MM.1S (cell line): ENCODE measurements at regions not wholly inside any gene's neighbourhood (a gene's known extent, or its start where the extent isn't known, plus 50 kb on each side); places are given as distances from the start of the nearest gene placed in this dataset.

Experiments
- DNase-seq: peaks from one replicate; pipeline ENCODE4 v3.0.0-alpha.2; 2015
- H2AFZ ChIP-seq: fragments of 300-600 bp; sonication (generic); 2 replicates; pipeline ENCODE4 v1.6.0; 2016; ENCODE audit warnings: antibody characterized with exemption, low read length
- H3F3A ChIP-seq: fragments of 300-600 bp; sonication (generic); 2 replicates; pipeline ENCODE4 v1.6.1; 2016; ENCODE audit warnings: mild to moderate bottlenecking, antibody characterized with exemption, low read length, moderate library complexity, mixed read lengths; ENCODE audit not compliant: insufficient read depth
- H3K27ac ChIP-seq: fragments of 300-600 bp; sonication (generic); 2 replicates; pipeline ENCODE4 v1.5.1; 2016; ENCODE audit warnings: mild to moderate bottlenecking, low read length
- H3K27me3 ChIP-seq: fragments of 300-600 bp; sonication (generic); replicated peaks from 2 replicates; pipeline ENCODE4 v1.6.0; 2016; ENCODE audit warnings: low read length; ENCODE audit not compliant: insufficient read depth
- H3K36me3 ChIP-seq: fragments of 300-600 bp; sonication (generic); replicated peaks from 2 replicates; pipeline ENCODE4 v1.6.1; 2016; ENCODE audit warnings: mild to moderate bottlenecking, low read length, mixed read lengths; ENCODE audit not compliant: insufficient read depth
- H3K4me1 ChIP-seq: fragments of 300-600 bp; sonication (generic); 2 replicates; pipeline ENCODE4 v1.6.1; 2016; ENCODE audit warnings: low read length, mixed read lengths
- H3K4me2 ChIP-seq: fragments of 300-600 bp; sonication (generic); 2 replicates; pipeline ENCODE4 v1.6.0; 2016; ENCODE audit warnings: low read depth, low read length
- H3K4me3 ChIP-seq: fragments of 300-600 bp; sonication (generic); 2 replicates; pipeline ENCODE4 v1.5.1; 2016; ENCODE audit warnings: low read length, mixed read lengths
- H3K79me2 ChIP-seq: fragments of 300-600 bp; sonication (generic); 2 replicates; pipeline ENCODE4 v1.6.1; 2016; ENCODE audit warnings: mixed run types, low read length, mixed read lengths
- H3K9ac ChIP-seq: fragments of 300-600 bp; sonication (generic); 2 replicates; pipeline ENCODE4 v1.6.1; 2016; ENCODE audit warnings: low read length, mixed read lengths
- H3K9me2 ChIP-seq: fragments of 300-600 bp; sonication (generic); replicated peaks from 2 replicates; pipeline ENCODE4 v1.6.1; 2016; ENCODE audit warnings: mild to moderate bottlenecking, low read length, mixed read lengths; ENCODE audit not compliant: insufficient read depth
- H3K9me3 ChIP-seq: fragments of 300-600 bp; sonication (generic); replicated peaks from 2 replicates; pipeline ENCODE4 v1.6.1; 2016; ENCODE audit warnings: mild to moderate bottlenecking, low read length, mixed read lengths; ENCODE audit not compliant: insufficient read depth
- H4K20me1 ChIP-seq: fragments of 300-600 bp; sonication (generic); 2 replicates; pipeline ENCODE4 v1.6.1; 2016; ENCODE audit warnings: mild to moderate bottlenecking, low read length, moderate library complexity, mixed read lengths; ENCODE audit not compliant: insufficient read depth
- CTCF ChIP-seq: fragments of 300-600 bp; sonication (generic); IDR thresholded peaks from 2 replicates; pipeline ENCODE4 v1.5.1; 2016; ENCODE audit warnings: antibody characterized with exemption, low read length, mixed read lengths
- EZH2 ChIP-seq: fragments of 300-600 bp; sonication (generic); optimal IDR thresholded peaks from 2 replicates; pipeline ENCODE3; 2017; ENCODE audit warnings: low read depth, mild to moderate bottlenecking, antibody characterized with exemption, low read length, mixed read lengths
- EZH2phosphoT487 ChIP-seq: fragments of 300-600 bp; sonication (generic); IDR thresholded peaks from 2 replicates; pipeline ENCODE4 v1.6.1; 2018; ENCODE audit warnings: antibody characterized with exemption, low read length

GRCh38 chr6:117191009-117191408, 74.3 kb upstream of the VGLL2 start:
- no peak for DNase-seq
- Histone ChIP-seq H4K20me1 (no peaks in the 10 kb centered on the region), H3K9me2 (no peaks in the 10 kb centered on the region), H3K9ac (no peak overlapping the region), H3F3A (no peaks in the 10 kb centered on the region), H3K27ac (no peak overlapping the region), H2AFZ (no peak overlapping the region), H3K4me1 (no peaks in the 10 kb centered on the region), H3K27me3 (no peaks in the 10 kb centered on the region), H3K4me2 (no peak overlapping the region), H3K9me3 (no peaks in the 10 kb centered on the region), H3K4me3 (no peak overlapping the region), H3K36me3 (no peaks in the 10 kb centered on the region), H3K79me2 (no peaks in the 10 kb centered on the region)
- TF ChIP-seq EZH2phosphoT487 (no peak), EZH2 (no peak), CTCF (no peak)

- H3K9me3 ChIP-seq = no peaks in the 10 kb centered on the region
- no peaks in the 10 kb centered on the region for H3K36me3 ChIP-seq
- H4K20me1 ChIP-seq = no peaks in the 10 kb centered on the region
- no peaks in the 10 kb centered on the region for H3K4me1 ChIP-seq
- H3K9me2 ChIP-seq = no peaks in the 10 kb centered on the region
- H3K27me3 ChIP-seq = no peaks in the 10 kb centered on the region
- no peak for DNase-seq
- TF ChIP-seq CTCF = no peak
- no peak for TF ChIP-seq EZH2phosphoT487
- TF ChIP-seq EZH2 = no peak
- no peaks in the 10 kb centered on the region for H3F3A ChIP-seq
- no peaks in the 10 kb centered on the region for H3K79me2 ChIP-seq
- H3K4me3 ChIP-seq = no peak overlapping the region
- H3K27ac ChIP-seq = no peak overlapping the region
- H2AFZ ChIP-seq = no peak overlapping the region
- H3K9ac ChIP-seq = no peak overlapping the region
- no peak overlapping the region for H3K4me2 ChIP-seq
Measured at GRCh38 chr6:117191448-117191847, 73.9 kb upstream of the VGLL2 start.

GRCh38 chr6:117194271-117194670, 71.1 kb upstream of the VGLL2 start:
- no peak for TF ChIP-seq CTCF
- Histone ChIP-seq H3K27ac (no peak overlapping the region), H3K4me2 (no peak overlapping the region), H3K9me2 (no peaks in the 10 kb centered on the region), H3F3A (no peaks in the 10 kb centered on the region), H3K9ac (no peak overlapping the region), H3K4me3 (no peak overlapping the region), H3K4me1 (no peaks in the 10 kb centered on the region), H3K27me3 (no peaks in the 10 kb centered on the region), H3K79me2 (no peaks in the 10 kb centered on the region), H2AFZ (no peak overlapping the region), H3K36me3 (no peaks in the 10 kb centered on the region), H3K9me3 (no peaks in the 10 kb centered on the region), H4K20me1 (no peaks in the 10 kb centered on the region)
- DNase-seq = no peak

- Histone ChIP-seq H3K9me2 (no peaks in the 10 kb centered on the region), H4K20me1 (no peaks in the 10 kb centered on the region), H3K27ac (no peak overlapping the region), H3K4me3 (no peak overlapping the region), H3K79me2 (no peaks in the 10 kb centered on the region), H3K4me2 (no peak overlapping the region), H3K9me3 (no peaks in the 10 kb centered on the region), H2AFZ (no peak overlapping the region), H3K36me3 (no peaks in the 10 kb centered on the region), H3K9ac (no peak overlapping the region), H3F3A (no peaks in the 10 kb centered on the region), H3K4me1 (no peaks in the 10 kb centered on the region), H3K27me3 (no peaks in the 10 kb centered on the region)
- TF ChIP-seq EZH2 (no peak), EZH2phosphoT487 (no peak), CTCF (no peak)
- no peak for DNase-seq
Measured at GRCh38 chr6:117194978-117195377, 70.4 kb upstream of the VGLL2 start.
